PC-3 (cell line): ENCODE measurements at regions not wholly inside any gene's neighbourhood (a gene's known extent, or its start where the extent isn't known, plus 50 kb on each side); places are given as distances from the start of the nearest gene placed in this dataset.

Experiments
- ATAC-seq: fragments of 200-7000 bp; cut with Tn5 transposase; 2 replicates; pipeline ENCODE4 v1.9.1; 2020; ENCODE audit warnings: mild to moderate bottlenecking, moderate library complexity
- BruUV-seq: library from RNA; stranded (reverse); fragments of 400-500 nt; replicated peaks from 2 replicates; lab custom pipeline; 2021; lab: Mats Ljungman, UMichigan
- CTCF ChIA-PET: fragments of 300-600 bp; sonication (Branson Sonifier 250); formaldehyde crosslinking; loops from one replicate; lab custom pipeline; 2022; ENCODE audit warnings: antibody characterized with exemption; lab: Charles Lee
- POLR2A ChIA-PET: fragments of 300-600 bp; sonication (Branson Sonifier 250); formaldehyde crosslinking; loops from one replicate; lab custom pipeline; 2022; ENCODE audit warnings: antibody characterized with exemption; ENCODE audit not compliant: unreplicated experiment; lab: Charles Lee
- DNase-seq: peaks from one replicate; pipeline ENCODE4 v3.0.0-alpha.2; 2015
- H2AFZ ChIP-seq: fragments of 300-600 bp; sonication (generic); 2 replicates; pipeline ENCODE4 v1.6.0; 2016; ENCODE audit warnings: antibody characterized with exemption, low read length
- H3F3A ChIP-seq: fragments of 300-600 bp; sonication (generic); one replicate; pipeline ENCODE4 v1.6.0; 2017; ENCODE audit warnings: antibody characterized with exemption, low read length, control low read depth, mild to moderate bottlenecking; ENCODE audit not compliant: unreplicated experiment
- H3K27ac ChIP-seq: fragments of 300-600 bp; sonication (generic); 2 replicates; pipeline ENCODE4 v1.5.1; 2016; ENCODE audit warnings: mild to moderate bottlenecking, low read length
- H3K27me3 ChIP-seq: fragments of 300-600 bp; sonication (generic); 2 replicates; pipeline ENCODE4 v1.6.1; 2016; ENCODE audit warnings: low read length, mixed read lengths
- H3K36me3 ChIP-seq: fragments of 300-600 bp; sonication (generic); 2 replicates; pipeline ENCODE4 v1.6.1; 2016; ENCODE audit warnings: low read depth, mixed run types, low read length, mixed read lengths
- H3K4me1 ChIP-seq: fragments of 300-600 bp; sonication (generic); 2 replicates; pipeline ENCODE4 v1.5.1; 2016; ENCODE audit warnings: low read length; ENCODE audit not compliant: insufficient read depth
- H3K4me2 ChIP-seq: fragments of 300-600 bp; sonication (generic); 2 replicates; pipeline ENCODE4 v1.6.0; 2016; ENCODE audit warnings: low read length
- H3K4me3 ChIP-seq: fragments of 300-600 bp; sonication (generic); 2 replicates; pipeline ENCODE4 v1.5.1; 2016; ENCODE audit warnings: mild to moderate bottlenecking, low read length, mixed read lengths
- H3K79me2 ChIP-seq: fragments of 300-600 bp; sonication (generic); 2 replicates; pipeline ENCODE4 v1.6.1; 2017; ENCODE audit warnings: low read length, mixed read lengths
- H3K9ac ChIP-seq: fragments of 300-600 bp; sonication (generic); 2 replicates; pipeline ENCODE4 v1.6.0; 2016; ENCODE audit warnings: mild to moderate bottlenecking, low read length
- H3K9me2 ChIP-seq: fragments of 300-600 bp; sonication (generic); replicated peaks from 2 replicates; pipeline ENCODE4 v1.6.1; 2016; ENCODE audit warnings: mixed run types, low read length, mixed read lengths
- H3K9me3 ChIP-seq: fragments of 300-600 bp; sonication (generic); 2 replicates; pipeline ENCODE4 v1.6.1; 2016; ENCODE audit warnings: low read length, mixed read lengths
- H4K20me1 ChIP-seq: fragments of 300-600 bp; sonication (generic); 2 replicates; pipeline ENCODE4 v1.6.1; 2016; ENCODE audit warnings: low read length, mixed read lengths
- CTCF ChIP-seq: fragments of 300-600 bp; sonication (generic); conservative IDR thresholded peaks from 2 replicates; pipeline ENCODE4 v1.5.1; 2017; ENCODE audit warnings: antibody characterized with exemption, low read depth, mild to moderate bottlenecking, low read length
- EZH2 ChIP-seq: fragments of 300-600 bp; sonication (generic); IDR thresholded peaks from one replicate; pipeline ENCODE4 v1.6.1; 2017; ENCODE audit warnings: antibody characterized with exemption, mild to moderate bottlenecking, low read length; ENCODE audit not compliant: unreplicated experiment
- EZH2phosphoT487 ChIP-seq: fragments of 300-600 bp; sonication (generic); IDR thresholded peaks from 2 replicates; pipeline ENCODE4 v1.6.1; 2018; ENCODE audit warnings: mild to moderate bottlenecking, antibody characterized with exemption, low read length, borderline replicate concordance
- intact Hi-C: fragments of 100-400 bp; cut with micrococcal nuclease; formaldehyde crosslinking; loops from 2 replicates; pipeline ENCODE4 v1.9.0; 2023

GRCh38 chr20:4084721-4085120, 63.9 kb upstream of the SMOX start:
- no peaks in the 10 kb centered on the region for H3K36me3 ChIP-seq
- no peaks in the 10 kb centered on the region for H3F3A ChIP-seq
- ChIA-PET CTCF (interaction anchor here (0.6 to 1.8 kb wide), 10 partner anchors 8 to 202 kb away, joined by 3 to 14 read pairs (median 6); partner anchors contain the start of gene RNF24), POLR2A (no interaction called here)
- ATAC-seq: no peak
- intact Hi-C loops: loop anchor here (1.0 to 5.0 kb wide), 2 partner anchors 70 to 192 kb away; no protein-coding TSS in a partner anchor
- no peak overlapping the region for H2AFZ ChIP-seq
- DNase-seq: no peak
- H3K4me1 ChIP-seq: peaks cover 9% of the 10 kb centered on the region; the same call in 1 of the 2 replicates
- no peak for TF ChIP-seq EZH2phosphoT487
- TF ChIP-seq EZH2: no peak
- TF ChIP-seq CTCF: no peak
- H3K4me3 ChIP-seq: no peak overlapping the region
- BruUV-seq: no TSS peak
- no peak overlapping the region for H3K9ac ChIP-seq
- H3K4me2 ChIP-seq: no peak overlapping the region
- no peaks in the 10 kb centered on the region for H3K9me3 ChIP-seq
- H3K27me3 ChIP-seq: no peaks in the 10 kb centered on the region
- no peak overlapping the region for H3K27ac ChIP-seq
- no peaks in the 10 kb centered on the region for H4K20me1 ChIP-seq
- no peaks in the 10 kb centered on the region for H3K79me2 ChIP-seq
- no peaks in the 10 kb centered on the region for H3K9me2 ChIP-seq

GRCh38 chr20:4084096-4084495, 64.5 kb upstream of the SMOX start:
- Histone ChIP-seq H3K27ac (no peak overlapping the region), H3K4me2 (no peak overlapping the region), H2AFZ (no peak overlapping the region), H3K36me3 (no peaks in the 10 kb centered on the region), H3F3A (no peaks in the 10 kb centered on the region), H4K20me1 (no peaks in the 10 kb centered on the region), H3K9me2 (no peaks in the 10 kb centered on the region), H3K4me3 (no peak overlapping the region), H3K9me3 (no peaks in the 10 kb centered on the region), H3K79me2 (no peaks in the 10 kb centered on the region), H3K27me3 (no peaks in the 10 kb centered on the region), H3K9ac (no peak overlapping the region), H3K4me1 (peaks cover 9% of the 10 kb centered on the region; the same call in 1 of the 2 replicates)
- POLR2A ChIA-PET: no interaction called here
- CTCF ChIA-PET: interaction anchor here (0.6 to 1.8 kb wide), 2 partner anchors 58 to 201 kb away, joined by 6 to 8 read pairs; no protein-coding TSS in a partner anchor
- no TSS peak for BruUV-seq
- intact Hi-C loops: no loop called here
- no peak for TF ChIP-seq EZH2
- TF ChIP-seq EZH2phosphoT487: no peak
- TF ChIP-seq CTCF: no peak
- DNase-seq: no peak
- ATAC-seq: no peak

- ChIA-PET POLR2A (interaction anchor here (0.6 to 0.8 kb wide), 2 partner anchors 71 to 315 kb away, joined by 4 read pairs; no protein-coding TSS in a partner anchor), CTCF (no interaction called here)
- no peak overlapping the region for H3K9ac ChIP-seq
- H2AFZ ChIP-seq: no peak overlapping the region
- H3K9me2 ChIP-seq: no peaks in the 10 kb centered on the region
- DNase-seq: no peak
- intact Hi-C loops: no loop called here
- H3K27me3 ChIP-seq: no peaks in the 10 kb centered on the region
- H3K79me2 ChIP-seq: no peaks in the 10 kb centered on the region
- H4K20me1 ChIP-seq: no peaks in the 10 kb centered on the region
- no peak overlapping the region for H3K4me3 ChIP-seq
- TF ChIP-seq EZH2phosphoT487 (no peak), EZH2 (no peak), CTCF (no peak)
- H3K36me3 ChIP-seq: no peaks in the 10 kb centered on the region
- H3K4me2 ChIP-seq: no peak overlapping the region
- H3K27ac ChIP-seq: no peak overlapping the region
- no peaks in the 10 kb centered on the region for H3K9me3 ChIP-seq
- no peak for ATAC-seq
- peaks cover 9% of the 10 kb centered on the region; the same call in 1 of the 2 replicates for H3K4me1 ChIP-seq
- no peaks in the 10 kb centered on the region for H3F3A ChIP-seq
- no TSS peak for BruUV-seq
These were observed 65.3 kb upstream of the SMOX start for GRCh38 chr20:4083098-4083865.
